ENCODE measurements at regions not wholly inside any gene's neighbourhood (a gene's known extent, or its start where the extent isn't known, plus 50 kb on each side); places are given as distances from the start of the nearest gene placed in this dataset.

GRCh38 chr3:181512787-181513186, 198.9 kb upstream of the SOX2 start (continued):
- no peak for TF ChIP-seq ZBTB7A (tag by site-specific recombination; IDR thresholded peaks at IDR 0.05; ENCODE audit: low read depth)
- peak; percentile 30; the same call in 1 of the 2 replicates for TF ChIP-seq ZBTB8A (tag by site-specific recombination; IDR thresholded peaks at IDR 0.05)
- no peak for TF ChIP-seq ZNF114 (tag by site-specific recombination; IDR thresholded peaks at IDR 0.05)
- TF ChIP-seq, protein P1, sequence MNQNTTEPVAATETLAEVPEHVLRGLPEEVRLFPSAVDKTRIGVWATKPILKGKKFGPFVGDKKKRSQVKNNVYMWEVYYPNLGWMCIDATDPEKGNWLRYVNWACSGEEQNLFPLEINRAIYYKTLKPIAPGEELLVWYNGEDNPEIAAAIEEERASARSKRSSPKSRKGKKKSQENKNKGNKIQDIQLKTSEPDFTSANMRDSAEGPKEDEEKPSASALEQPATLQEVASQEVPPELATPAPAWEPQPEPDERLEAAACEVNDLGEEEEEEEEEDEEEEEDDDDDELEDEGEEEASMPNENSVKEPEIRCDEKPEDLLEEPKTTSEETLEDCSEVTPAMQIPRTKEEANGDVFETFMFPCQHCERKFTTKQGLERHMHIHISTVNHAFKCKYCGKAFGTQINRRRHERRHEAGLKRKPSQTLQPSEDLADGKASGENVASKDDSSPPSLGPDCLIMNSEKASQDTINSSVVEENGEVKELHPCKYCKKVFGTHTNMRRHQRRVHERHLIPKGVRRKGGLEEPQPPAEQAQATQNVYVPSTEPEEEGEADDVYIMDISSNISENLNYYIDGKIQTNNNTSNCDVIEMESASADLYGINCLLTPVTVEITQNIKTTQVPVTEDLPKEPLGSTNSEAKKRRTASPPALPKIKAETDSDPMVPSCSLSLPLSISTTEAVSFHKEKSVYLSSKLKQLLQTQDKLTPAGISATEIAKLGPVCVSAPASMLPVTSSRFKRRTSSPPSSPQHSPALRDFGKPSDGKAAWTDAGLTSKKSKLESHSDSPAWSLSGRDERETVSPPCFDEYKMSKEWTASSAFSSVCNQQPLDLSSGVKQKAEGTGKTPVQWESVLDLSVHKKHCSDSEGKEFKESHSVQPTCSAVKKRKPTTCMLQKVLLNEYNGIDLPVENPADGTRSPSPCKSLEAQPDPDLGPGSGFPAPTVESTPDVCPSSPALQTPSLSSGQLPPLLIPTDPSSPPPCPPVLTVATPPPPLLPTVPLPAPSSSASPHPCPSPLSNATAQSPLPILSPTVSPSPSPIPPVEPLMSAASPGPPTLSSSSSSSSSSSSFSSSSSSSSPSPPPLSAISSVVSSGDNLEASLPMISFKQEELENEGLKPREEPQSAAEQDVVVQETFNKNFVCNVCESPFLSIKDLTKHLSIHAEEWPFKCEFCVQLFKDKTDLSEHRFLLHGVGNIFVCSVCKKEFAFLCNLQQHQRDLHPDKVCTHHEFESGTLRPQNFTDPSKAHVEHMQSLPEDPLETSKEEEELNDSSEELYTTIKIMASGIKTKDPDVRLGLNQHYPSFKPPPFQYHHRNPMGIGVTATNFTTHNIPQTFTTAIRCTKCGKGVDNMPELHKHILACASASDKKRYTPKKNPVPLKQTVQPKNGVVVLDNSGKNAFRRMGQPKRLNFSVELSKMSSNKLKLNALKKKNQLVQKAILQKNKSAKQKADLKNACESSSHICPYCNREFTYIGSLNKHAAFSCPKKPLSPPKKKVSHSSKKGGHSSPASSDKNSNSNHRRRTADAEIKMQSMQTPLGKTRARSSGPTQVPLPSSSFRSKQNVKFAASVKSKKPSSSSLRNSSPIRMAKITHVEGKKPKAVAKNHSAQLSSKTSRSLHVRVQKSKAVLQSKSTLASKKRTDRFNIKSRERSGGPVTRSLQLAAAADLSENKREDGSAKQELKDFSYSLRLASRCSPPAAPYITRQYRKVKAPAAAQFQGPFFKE (tag by site-specific recombination; IDR thresholded peaks at IDR 0.05; ENCODE audit: borderline replicate concordance) = no peak
- TF ChIP-seq ZNF670 (tag by site-specific recombination; IDR thresholded peaks at IDR 0.05; ENCODE audit: low read depth) = no peak
- no peak for TF ChIP-seq SP2 (tag by site-specific recombination; IDR thresholded peaks at IDR 0.05)
- TF ChIP-seq ZNF621 (tag by site-specific recombination; IDR thresholded peaks at IDR 0.05) = no peak
- no peak for TF ChIP-seq ZBTB44 (tag by site-specific recombination; IDR thresholded peaks at IDR 0.05)
- TF ChIP-seq ZNF623 (tag by site-specific recombination; IDR thresholded peaks at IDR 0.05) = peak; percentile 28; the same call in 1 of the 2 replicates
- TF ChIP-seq ZSCAN30 (tag by site-specific recombination; IDR thresholded peaks at IDR 0.05) = no peak
- no peak for TF ChIP-seq ZNF133 (tag by site-specific recombination; IDR thresholded peaks at IDR 0.05)
- no peak for TF ChIP-seq ZFP41 (tag by site-specific recombination; IDR thresholded peaks at IDR 0.05; ENCODE audit: borderline replicate concordance)
- no peak for TF ChIP-seq ZBTB1 (tag by site-specific recombination; IDR thresholded peaks at IDR 0.05)
- TF ChIP-seq, protein P2, sequence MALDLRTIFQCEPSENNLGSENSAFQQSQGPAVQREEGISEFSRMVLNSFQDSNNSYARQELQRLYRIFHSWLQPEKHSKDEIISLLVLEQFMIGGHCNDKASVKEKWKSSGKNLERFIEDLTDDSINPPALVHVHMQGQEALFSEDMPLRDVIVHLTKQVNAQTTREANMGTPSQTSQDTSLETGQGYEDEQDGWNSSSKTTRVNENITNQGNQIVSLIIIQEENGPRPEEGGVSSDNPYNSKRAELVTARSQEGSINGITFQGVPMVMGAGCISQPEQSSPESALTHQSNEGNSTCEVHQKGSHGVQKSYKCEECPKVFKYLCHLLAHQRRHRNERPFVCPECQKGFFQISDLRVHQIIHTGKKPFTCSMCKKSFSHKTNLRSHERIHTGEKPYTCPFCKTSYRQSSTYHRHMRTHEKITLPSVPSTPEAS (tag by site-specific recombination; IDR thresholded peaks at IDR 0.05) = no peak
- TF ChIP-seq, protein P3, sequence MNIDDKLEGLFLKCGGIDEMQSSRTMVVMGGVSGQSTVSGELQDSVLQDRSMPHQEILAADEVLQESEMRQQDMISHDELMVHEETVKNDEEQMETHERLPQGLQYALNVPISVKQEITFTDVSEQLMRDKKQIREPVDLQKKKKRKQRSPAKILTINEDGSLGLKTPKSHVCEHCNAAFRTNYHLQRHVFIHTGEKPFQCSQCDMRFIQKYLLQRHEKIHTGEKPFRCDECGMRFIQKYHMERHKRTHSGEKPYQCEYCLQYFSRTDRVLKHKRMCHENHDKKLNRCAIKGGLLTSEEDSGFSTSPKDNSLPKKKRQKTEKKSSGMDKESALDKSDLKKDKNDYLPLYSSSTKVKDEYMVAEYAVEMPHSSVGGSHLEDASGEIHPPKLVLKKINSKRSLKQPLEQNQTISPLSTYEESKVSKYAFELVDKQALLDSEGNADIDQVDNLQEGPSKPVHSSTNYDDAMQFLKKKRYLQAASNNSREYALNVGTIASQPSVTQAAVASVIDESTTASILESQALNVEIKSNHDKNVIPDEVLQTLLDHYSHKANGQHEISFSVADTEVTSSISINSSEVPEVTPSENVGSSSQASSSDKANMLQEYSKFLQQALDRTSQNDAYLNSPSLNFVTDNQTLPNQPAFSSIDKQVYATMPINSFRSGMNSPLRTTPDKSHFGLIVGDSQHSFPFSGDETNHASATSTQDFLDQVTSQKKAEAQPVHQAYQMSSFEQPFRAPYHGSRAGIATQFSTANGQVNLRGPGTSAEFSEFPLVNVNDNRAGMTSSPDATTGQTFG (tag by site-specific recombination; IDR thresholded peaks at IDR 0.05; ENCODE audit: borderline replicate concordance) = no peak
- TF ChIP-seq ZNF292 (tag by site-specific recombination; IDR thresholded peaks at IDR 0.05; ENCODE audit: borderline replicate concordance, low read depth) = no peak
- no peak for TF ChIP-seq ZNF223 (tag by site-specific recombination; IDR thresholded peaks at IDR 0.05)
- TF ChIP-seq ZNF24 (tag by site-specific recombination; IDR thresholded peaks at IDR 0.05) = no peak
- TF ChIP-seq ZNF837 (tag by site-specific recombination; IDR thresholded peaks at IDR 0.05) = no peak
- TF ChIP-seq, protein P4, sequence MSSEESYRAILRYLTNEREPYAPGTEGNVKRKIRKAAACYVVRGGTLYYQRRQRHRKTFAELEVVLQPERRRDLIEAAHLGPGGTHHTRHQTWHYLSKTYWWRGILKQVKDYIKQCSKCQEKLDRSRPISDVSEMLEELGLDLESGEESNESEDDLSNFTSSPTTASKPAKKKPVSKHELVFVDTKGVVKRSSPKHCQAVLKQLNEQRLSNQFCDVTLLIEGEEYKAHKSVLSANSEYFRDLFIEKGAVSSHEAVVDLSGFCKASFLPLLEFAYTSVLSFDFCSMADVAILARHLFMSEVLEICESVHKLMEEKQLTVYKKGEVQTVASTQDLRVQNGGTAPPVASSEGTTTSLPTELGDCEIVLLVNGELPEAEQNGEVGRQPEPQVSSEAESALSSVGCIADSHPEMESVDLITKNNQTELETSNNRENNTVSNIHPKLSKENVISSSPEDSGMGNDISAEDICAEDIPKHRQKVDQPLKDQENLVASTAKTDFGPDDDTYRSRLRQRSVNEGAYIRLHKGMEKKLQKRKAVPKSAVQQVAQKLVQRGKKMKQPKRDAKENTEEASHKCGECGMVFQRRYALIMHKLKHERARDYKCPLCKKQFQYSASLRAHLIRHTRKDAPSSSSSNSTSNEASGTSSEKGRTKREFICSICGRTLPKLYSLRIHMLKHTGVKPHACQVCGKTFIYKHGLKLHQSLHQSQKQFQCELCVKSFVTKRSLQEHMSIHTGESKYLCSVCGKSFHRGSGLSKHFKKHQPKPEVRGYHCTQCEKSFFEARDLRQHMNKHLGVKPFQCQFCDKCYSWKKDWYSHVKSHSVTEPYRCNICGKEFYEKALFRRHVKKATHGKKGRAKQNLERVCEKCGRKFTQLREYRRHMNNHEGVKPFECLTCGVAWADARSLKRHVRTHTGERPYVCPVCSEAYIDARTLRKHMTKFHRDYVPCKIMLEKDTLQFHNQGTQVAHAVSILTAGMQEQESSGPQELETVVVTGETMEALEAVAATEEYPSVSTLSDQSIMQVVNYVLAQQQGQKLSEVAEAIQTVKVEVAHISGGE (tag by site-specific recombination; conservative IDR thresholded peaks at IDR 0.05; ENCODE audit: low read depth) = peak; percentile 44; the same call in 1 of the 2 replicates
- no peak for TF ChIP-seq ZNF146 (tag by site-specific recombination; IDR thresholded peaks at IDR 0.05)
- TF ChIP-seq, protein P5, sequence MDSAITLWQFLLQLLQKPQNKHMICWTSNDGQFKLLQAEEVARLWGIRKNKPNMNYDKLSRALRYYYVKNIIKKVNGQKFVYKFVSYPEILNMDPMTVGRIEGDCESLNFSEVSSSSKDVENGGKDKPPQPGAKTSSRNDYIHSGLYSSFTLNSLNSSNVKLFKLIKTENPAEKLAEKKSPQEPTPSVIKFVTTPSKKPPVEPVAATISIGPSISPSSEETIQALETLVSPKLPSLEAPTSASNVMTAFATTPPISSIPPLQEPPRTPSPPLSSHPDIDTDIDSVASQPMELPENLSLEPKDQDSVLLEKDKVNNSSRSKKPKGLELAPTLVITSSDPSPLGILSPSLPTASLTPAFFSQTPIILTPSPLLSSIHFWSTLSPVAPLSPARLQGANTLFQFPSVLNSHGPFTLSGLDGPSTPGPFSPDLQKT (IDR thresholded peaks at IDR 0.05; ENCODE audit: borderline replicate concordance, low read depth, low read length) = no peak
- TF ChIP-seq YY1 (tag by site-specific recombination; IDR thresholded peaks at IDR 0.05) = no peak
- TF ChIP-seq ZNF555 (tag by site-specific recombination; conservative IDR thresholded peaks at IDR 0.05) = peak; percentile 31; the same call in 1 of the 2 replicates
- no peak for TF ChIP-seq ZNF350 (tag by site-specific recombination; IDR thresholded peaks at IDR 0.05)

Measured in HEK293 (cell line).